ENCODE measurements at regions not wholly inside any gene's neighbourhood (a gene's known extent, or its start where the extent isn't known, plus 50 kb on each side); places are given as distances from the start of the nearest gene placed in this dataset.

GRCh38 chr2:21262426-21262940 is 138.7 kb downstream of the TDRD15 start:
- TF ChIP-seq CTCF (conservative IDR thresholded peaks at IDR 0.05; ENCODE audit: low read depth, low read length) (no peak), BHLHE40 (IDR thresholded peaks at IDR 0.05; ENCODE audit: low read depth, low read length) (no peak), SMC3 (IDR thresholded peaks at IDR 0.05; ENCODE audit: low read depth, low read length) (no peak)

Data from IMR-90 (cell line).